ENCODE measurements at regions not wholly inside any gene's neighbourhood (a gene's known extent, or its start where the extent isn't known, plus 50 kb on each side); places are given as distances from the start of the nearest gene placed in this dataset.

- no peak for TF ChIP-seq POLR2A (IDR thresholded peaks at IDR 0.05; ENCODE audit: low read length)
- TF ChIP-seq GATA1 (IDR thresholded peaks at IDR 0.05; ENCODE audit: low read depth, low read length): no peak
Measured at GRCh38 chr11:70622091-70622490, 223.8 kb downstream of the CTTN start.

Data from erythroblast (primary cell).